Activated CD4-positive, CD25-positive, alpha-beta regulatory T cell (primary cell): ENCODE measurements at regions not wholly inside any gene's neighbourhood (a gene's known extent, or its start where the extent isn't known, plus 50 kb on each side); places are given as distances from the start of the nearest gene placed in this dataset.

Experiments
- DNase-seq, 4 experiments: peaks; one replicate each; lab custom pipeline; 2025; lab: John Stamatoyannopoulos, UW

DNA sequence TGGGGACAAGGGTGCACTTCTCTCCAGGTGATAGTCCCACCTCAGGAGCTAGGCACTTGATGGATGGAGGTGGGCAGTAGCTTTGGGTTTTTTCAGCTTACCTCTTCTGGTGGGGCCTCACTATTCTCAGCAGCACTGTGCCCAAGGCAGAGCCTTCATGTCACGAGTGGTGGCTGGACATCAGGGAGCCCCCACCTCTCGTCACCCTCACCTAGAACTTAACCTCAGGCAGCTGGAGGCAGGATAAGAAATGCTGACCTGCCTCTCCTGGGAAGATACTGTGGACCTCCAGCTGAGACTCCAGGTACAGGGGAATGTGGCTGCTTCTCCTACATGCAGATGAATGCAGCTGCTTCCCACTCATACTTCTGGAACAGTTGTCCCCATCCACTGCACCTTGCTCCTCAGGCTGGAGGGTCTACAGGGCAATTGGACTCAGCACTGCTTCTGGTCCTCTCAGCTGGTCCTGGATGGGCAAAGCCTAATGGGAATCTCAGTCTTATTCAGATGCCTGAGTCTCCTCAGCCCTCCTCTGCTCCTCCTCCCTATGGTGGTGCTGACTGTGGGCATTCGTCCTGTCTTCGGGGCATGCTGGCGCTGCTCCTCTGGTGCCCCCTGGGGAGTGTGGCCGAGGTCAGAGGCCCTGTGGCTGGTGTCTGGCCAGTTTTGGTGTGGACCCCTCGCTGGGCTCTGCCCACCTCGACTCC is 129.9 kb downstream of the KLF13 start:
- no peak for DNase-seq

DNA sequence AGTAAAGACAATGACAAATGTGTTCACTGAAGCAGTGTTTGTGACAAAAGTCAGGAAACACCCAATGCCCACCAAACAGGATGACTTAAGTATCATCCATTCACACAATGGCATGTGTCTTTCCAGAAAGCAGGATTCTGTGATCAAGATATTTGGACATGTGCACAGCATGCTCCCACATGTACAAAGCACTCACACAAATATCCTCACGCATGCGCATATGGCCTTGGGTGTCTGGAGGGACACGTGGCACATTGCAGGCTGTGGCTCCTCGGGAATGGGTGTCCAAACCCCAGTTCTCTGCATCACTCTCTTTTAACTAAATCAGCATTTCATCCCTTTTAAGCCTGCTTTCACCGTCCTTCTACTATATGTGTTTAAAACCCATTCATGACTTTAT is 130.5 kb downstream of the KLF13 start:
- no peak for DNase-seq

DNA sequence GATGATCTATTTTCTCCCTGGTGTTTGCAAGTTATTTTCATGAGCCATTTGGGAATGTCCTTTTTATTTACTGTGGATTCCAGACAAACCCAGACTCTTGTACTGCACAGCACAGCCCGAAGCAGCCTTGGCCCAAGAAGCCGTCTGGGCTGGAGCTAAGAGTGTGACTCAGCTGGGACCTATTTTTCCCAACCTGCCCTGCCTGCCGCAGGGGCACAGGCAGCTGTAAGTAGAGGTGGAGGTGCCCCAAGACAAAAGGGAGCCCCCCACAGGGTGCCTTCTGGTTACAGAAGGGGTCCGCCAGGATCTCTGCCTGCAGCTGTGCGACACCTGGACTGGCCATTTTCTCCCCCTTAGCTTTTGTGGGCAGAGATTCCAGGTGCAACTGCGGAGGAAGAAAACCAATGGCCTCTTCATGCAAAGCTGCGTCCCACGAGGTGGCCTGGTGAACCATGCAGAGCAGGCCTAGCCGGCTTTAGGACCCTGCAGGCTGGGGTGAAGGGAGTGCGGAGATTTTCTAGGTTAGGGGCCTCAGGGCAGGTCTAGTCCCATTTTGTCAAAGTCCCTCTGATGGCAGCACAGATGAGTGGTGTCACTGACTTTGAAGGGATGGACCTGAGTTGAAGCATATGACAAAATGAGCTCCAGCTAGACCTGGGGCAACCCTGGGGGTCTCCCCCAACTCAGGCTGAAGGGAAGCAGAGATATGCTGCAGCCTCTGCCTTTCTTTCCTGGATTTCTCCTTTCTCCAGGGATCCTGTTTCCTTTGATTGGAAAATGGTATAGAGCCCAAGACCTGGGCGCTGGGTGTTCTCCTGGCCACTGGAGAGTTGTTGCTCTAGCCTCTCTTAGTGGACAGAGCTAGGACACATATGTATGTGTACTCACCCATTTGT is 131.2 kb downstream of the KLF13 start:
- DNase-seq = no peak

DNA sequence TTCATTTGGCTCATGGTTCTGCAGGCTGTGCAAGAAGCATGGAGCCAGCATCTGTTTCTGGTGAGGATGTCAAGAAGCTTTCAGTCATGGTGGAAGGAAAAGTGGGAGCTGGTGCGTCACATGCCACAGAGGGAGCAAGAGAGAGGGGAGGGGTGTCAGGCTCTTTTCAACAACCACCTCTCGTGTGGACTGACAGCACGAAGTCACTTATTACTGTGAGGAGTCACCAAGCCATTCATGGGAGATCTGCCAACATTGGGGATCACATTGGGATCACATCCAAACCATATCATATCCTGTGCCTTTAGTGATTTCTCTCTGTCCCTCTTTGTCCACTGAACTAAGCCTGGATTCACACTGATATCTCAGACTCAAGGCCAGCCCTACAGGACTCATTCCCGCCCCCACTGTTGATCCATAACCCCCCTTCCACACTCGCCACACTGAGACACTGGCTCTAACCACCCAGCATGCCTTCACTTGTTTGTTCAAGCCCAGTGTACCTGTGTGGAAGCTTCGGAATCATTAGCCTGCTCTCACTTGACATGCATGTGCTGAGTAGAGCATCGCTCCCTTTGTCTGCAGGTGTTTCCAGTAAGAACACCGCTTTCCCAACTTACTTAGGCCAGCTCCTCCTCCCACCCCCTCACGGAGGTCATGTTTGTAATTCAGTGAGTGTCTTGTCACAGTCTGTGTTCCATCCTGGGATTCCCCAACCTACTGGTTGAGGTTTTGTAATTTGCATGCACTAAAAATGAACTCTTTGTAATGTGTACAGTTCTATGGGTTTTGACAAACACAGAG is 132.2 kb downstream of the KLF13 start:
- peak in 1 of 4 experiments; percentile 9 for DNase-seq

DNA sequence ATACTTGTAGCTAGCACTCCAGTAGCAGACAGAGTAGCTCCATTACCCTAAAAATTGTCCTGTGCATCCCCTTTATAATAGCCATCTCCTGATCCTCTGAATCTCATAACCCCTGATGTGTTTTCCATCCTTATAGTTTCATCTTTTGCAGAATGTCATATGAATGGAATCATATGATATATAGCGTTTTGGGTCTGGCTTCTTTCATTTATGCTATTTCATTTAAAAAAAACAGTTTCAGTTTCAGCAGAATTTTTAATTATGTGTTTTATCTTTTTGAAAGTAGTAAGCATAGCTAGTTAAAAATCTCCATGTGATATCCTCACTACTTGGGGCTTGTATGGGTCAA is 132.7 kb downstream of the KLF13 start:
- no peak for DNase-seq

DNA sequence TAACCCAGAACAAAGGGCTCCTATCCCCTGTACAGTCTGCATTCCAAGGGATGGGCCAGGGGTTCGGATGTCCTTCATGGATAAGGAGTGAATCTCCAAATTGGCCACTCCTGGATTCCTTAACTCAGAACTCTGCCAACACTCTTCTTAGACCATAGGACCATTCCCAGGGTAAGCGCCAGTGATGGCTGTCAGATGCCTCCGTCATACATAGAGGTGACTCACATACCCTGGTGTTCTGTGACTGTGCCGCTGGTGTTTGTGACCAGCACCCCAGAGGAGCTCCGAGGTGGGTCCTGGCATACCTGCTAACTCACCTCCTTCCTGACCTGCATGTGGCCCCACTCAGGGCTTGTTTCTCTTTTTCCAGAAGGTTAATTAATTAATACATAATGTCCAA is 134.7 kb downstream of the KLF13 start:
- no peak for DNase-seq

DNA sequence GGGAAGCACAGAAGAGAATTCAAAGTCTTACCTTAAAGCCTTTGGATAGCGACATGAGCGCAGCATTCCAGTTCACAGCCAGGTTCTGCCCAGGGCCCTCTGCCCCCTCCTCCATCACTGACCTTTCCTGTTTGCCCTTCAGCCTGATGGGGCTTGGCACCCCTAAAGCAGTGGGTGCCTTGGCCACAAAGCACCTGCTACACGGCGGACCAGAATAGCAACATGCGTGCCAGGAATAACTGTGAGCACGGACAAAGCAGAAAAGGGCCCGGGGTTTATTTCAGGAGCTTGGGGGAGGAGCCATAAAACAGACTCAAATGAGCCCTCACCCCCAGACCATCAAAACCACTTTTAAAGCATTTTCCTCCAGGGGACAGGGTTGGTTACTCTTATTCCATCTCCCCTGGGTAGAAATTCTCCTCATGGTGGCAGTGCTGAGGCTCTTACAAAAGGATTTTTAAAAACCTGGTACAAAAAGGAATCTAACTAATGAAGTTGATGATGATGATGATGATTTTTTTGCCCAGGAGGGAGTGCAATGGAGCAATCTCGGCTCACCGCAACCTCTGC is 135.4 kb downstream of the KLF13 start:
- DNase-seq = no peak

DNA sequence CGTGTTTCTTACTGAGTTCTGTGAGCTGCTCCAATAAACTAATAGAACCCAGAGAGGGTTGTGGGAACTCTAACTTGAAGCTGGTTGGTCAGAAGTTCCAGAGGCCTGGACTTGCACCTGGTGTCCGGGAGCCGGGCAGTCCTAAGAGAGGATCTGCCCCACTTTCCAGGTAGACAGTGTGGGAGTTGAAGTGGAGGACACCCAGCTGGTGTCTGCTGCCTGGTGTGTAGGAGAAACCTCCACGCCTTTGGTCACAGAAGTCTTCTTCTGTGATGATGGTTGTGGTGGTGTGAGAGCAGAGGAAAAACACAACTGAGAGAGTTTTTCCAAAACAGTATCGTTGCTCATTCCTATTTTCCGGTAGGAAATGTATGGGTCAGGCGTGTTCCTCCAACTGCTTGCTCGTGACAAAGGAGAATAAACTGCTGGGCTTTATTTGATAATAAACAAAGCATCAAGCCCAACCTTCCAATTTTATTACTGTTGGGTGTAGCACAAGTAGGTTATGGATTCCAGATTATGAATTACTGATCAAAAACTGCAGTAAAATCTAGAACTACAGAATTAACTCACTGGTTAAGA is 137.0 kb downstream of the KLF13 start:
- no peak for DNase-seq

DNA sequence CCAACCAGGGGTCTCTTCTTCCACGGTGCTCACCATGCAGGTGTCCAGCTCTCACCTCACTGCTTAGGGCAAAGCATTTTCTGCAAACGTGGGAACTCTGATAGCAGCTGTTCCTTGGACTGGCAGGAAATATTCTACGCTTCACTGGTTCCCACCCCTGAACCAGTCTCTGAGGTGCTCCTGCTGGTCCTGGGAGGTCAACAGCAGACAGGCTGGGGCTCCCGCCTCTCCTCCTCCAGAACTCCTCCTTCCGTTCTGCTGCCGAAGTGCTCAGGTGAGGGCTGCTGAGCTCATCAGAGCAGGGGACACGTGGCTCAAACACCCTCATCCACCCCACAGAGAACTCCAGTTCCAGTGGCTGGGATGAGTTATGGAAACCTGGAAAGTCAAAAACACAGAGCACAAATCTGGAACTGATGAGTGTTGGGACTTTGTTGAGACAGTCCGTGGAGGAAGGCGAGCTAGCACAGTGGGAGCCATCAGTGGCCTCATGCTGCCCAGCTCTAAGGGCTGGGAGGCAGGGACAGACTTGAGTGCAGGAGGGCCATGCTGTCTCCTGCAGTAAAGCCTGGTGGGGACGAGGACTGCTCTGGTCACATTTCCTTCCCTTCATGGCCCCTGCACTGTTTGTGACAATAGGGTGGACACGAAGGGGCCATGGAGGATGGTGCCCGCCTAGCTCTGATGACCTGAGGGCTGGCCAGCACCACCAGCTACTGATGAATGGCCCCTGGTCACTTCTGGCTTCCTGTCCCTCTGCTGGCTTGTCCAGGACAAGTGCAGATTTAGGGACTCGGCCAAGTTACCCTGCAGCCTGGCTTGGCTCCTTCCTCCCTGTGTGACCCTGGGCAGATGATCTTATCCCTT is 137.8 kb downstream of the KLF13 start:
- DNase-seq = no peak

DNA sequence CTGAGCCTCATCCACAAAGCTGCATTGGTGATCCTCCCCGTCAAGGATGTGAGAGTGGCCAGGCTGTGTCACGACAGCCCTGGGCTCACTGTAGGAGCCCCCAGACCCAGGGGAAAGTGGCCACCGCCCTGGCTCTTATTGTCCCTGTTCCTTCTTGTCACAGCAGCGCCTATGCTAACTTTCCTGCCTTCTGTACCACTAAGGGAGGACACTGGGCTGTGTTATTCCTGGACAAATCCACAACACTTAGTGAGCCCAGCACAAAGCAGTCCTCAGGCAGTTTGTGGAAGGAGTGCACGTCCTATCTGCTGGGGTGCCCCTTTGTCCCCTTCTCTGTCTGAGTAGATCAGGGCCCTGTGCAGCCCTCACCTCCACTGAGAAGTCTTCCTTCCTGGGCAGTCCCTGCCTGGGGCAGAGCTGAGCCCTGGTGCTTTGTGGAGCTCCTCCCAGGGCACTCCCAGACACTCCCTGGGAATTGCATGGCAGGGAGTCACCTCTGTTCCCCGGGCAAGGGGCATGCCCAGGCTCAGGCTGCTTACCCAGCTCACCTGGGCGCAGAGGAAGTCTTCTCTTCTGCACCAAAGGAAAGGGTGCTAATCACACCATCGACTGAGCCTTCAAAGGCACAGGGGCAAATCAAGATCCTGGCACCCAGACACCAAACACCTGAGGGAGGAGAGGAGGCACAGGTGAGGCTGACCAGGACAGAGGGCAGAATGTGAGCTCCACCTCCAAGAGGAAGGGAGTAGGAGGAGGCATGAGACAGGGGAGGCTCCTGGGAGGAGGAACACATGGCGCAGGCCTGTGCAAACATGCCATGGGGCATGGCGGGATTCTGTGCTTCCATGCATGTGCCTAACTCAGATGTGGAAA is 138.7 kb downstream of the KLF13 start:
- DNase-seq = no peak

DNA sequence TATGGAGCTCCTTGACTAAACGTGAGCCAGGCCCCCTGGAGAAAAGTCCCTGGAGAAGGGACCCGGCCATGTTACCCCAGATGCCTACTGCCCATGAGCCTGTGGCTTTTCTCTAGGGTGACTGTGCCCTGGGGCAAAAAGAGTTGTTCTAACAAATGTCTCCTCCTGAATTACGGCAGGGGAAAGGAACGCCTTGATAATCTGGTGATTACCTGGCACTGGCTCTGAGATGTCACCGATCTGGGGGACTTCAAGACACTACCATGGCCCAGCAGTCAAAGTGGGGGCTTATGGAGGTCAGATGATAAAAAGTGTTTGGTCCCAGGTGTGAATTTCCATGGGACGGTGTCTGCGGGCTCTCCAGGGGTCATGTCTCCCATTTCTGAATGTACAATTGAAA is 140.7 kb downstream of the KLF13 start:
- DNase-seq = no peak

DNA sequence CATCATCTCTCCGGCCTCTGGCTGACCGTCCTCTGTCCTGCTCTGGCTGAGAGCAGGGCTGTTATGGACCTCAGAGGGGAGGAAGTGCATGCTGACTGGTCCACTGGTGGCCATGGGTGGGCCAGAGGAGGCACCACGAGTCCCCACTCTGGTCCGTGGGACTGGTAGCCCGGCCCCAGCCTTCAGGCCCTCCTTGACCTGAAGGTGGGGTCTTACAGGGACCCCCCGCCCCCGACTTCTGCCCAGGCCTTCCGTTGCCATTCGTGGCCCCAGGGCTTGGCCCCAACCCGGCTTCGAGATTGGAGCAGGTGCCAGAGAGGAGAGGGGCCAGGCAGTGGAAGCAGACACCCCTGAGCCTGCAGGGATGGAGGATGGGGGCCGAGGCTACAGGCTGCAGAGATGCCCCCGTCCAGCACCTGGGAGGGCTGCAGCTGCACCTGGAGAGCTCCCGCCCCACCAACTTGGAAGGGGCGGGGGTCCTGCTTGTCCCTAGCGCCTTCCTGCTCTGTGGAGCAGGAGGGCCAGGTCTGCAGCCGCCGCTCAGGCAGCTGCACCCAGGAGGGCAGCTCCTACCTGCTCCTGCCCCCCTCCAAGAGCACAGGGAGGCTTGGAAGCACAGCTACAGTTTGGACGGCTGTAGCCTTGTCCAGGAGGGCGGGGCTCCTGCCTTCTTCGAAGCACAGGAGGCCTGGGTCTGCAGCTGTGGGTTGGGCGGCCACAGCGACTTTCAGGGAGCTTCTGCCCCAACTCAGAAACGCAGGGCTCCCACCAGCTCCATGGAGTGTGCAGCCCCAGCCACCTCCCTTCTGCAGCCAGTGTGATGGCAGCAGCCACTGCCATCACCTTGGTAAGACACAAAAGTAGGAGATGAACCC is 142.5 kb downstream of the KLF13 start:
- DNase-seq = no peak

DNA sequence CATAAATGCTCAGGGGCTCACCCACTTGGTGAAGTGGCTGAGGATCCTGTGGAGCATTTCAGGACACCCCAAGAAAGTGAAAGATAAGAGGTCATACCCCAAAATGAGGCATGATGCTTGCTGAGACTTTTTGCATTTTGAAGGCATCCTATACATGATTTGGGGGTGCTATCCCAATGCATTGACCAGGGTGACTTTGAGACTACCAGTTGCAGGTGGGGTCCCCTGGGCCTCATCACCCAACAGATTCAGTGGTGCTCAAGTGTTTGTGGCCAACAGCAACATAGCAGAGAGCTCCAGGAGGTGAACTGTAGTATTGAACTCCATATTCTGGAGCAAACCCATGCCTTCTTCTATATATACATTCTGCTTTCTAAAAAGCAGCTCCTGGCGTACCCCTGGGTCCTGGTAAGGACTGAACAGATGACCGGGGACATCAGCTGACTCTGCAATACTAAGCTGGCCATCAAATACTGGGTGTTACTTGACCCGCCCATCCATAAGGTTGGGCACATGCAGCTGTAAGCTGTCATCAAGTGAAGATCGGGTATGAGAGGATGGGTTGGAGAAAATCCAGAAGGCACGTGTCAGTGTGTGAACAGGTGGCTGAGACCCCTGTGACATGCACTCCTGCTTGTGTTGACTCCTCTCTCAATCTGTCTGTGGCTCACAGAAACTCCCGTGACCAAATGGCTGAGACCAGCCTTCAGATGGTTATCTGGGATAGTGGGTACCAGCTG is 143.3 kb downstream of the KLF13 start:
- DNase-seq = no peak

DNA sequence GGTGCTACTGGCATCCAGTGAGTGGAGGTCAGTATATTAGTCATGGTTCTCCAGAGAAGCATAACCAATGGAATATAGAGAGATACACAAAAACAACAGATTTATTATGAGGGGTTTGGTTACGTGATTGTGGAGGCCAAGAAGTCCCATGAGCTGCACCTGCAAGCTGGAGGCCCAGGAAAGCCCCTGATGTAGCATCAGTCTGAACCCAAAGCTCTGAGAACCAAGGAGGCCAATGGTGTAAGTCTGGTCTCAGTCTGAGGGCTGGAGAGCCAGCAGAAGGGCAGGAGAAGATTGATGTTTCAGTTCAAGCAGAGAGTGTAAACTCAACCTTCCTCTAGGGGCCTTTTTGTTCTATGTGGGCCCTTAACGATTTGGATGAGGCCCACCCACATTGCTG is 144.1 kb downstream of the KLF13 start:
- no peak for DNase-seq

DNA sequence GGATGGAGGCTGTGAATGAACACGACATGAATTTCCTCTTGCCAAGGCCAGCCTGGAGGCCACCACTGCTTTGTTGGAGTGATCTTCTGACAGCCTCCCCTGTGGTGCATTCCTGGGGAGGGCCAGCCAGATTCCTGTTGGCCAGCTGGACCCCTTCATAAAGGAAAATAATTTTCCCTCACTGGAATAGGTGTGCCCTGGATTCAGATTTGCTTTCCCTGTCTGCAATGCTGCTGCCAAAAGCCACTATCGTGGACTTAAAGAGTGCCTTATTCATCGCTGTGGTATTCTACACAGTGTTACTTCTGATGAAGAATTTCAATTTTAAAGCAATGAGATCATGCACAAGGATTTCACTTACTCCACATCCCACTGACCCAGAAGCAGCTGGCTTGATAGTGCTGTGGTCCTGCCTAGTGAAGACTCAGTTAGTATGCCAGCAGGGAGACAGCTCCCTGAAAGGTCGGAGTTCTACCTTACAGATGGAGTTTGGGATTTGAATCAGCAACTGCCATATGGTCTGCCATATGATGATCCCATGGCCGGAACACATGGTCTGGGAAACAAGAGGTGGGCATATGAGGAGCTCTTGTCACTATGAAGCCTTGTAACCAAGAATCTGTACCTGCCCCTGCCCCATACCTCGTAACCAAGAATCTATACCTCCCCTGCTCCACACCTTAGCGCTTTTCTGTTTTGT is 145.2 kb downstream of the KLF13 start:
- no peak for DNase-seq

DNA sequence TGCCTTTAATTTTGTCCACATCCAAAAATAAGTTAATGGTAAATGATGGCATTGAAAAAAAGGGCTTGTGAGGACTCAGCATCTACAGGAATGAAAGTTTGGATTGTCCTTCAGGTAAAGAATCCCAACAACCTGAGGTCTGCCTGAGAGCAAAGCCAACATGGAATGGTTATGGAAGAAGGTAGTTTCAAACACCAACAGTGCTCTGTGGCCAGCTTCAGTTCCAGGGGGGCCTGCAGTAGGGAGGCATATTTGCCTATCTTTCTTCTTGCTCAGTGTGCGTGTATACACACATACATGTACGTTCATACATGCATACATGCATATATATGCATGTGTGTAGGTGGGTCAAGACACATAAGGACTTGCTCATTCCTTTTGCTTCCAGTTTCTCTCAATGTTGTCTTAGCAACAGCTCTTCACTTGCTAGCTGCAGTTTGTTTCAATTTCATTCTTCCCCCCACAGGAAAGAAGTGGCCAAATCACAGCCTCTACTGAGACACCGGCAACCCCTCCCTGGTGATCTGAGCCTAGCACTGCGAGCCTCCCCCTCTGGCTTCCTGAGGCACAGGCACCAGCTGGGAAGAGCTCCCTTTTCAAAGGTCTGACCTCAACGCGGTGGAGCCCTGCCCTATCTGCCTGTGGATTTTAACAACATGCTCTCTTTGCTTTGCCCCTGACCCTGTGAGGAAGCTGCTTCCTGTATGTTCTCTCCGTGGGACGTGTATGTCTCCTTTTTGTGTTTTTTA is 146.2 kb downstream of the KLF13 start:
- DNase-seq = no peak
